ENCODE measurements at regions not wholly inside any gene's neighbourhood (a gene's known extent, or its start where the extent isn't known, plus 50 kb on each side); places are given as distances from the start of the nearest gene placed in this dataset.

- no peak overlapping the region for H3K4me3 ChIP-seq (ENCODE audit: low read depth, low read length)
- no peak for DNase-seq (ENCODE audit: low read depth)
- TF ChIP-seq MYC (IDR thresholded peaks at IDR 0.05; ENCODE audit: low read depth, low read length) (no peak), POLR2A (IDR thresholded peaks at IDR 0.05; ENCODE audit: extremely low read depth, insufficient read length) (no peak), CTCF (IDR thresholded peaks at IDR 0.05; ENCODE audit: low read depth, low read length) (no peak)
- TF ChIP-seq, protein P1, sequence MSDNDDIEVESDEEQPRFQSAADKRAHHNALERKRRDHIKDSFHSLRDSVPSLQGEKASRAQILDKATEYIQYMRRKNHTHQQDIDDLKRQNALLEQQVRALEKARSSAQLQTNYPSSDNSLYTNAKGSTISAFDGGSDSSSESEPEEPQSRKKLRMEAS (IDR thresholded peaks at IDR 0.05; ENCODE audit: low read depth, low read length), result no peak
These were observed 136.0 kb upstream of the ZSWIM2 start for GRCh38 chr2:186984966-186985365.

DNA sequence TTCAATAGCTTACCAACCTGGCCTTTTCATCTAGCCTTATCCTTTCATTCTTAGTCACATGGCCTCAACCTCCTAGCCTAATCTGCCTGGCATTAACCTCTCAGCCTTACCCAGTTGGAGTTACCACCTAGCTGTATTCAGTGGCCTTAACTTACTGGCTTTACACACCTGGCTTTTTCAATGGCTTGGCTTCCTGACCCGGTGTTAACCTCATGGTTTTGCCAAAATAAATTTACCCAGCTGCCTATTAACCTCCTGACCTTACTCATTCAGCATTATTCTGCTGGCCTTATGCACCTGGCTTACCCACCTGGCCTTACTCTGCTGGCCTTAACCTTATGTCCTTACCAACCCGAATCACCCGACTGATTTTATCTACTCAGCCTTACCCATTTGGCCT lies 135.5 kb upstream of the ZSWIM2 start:
- TF ChIP-seq, protein P1 (IDR thresholded peaks at IDR 0.05; ENCODE audit: low read depth, low read length), result no peak
- TF ChIP-seq MYC (IDR thresholded peaks at IDR 0.05; ENCODE audit: low read depth, low read length) (no peak), CTCF (IDR thresholded peaks at IDR 0.05; ENCODE audit: low read depth, low read length) (no peak), POLR2A (IDR thresholded peaks at IDR 0.05; ENCODE audit: extremely low read depth, insufficient read length) (no peak)
- no peak overlapping the region for H3K4me3 ChIP-seq (ENCODE audit: low read depth, low read length)
- no peak for DNase-seq (ENCODE audit: low read depth)

GRCh38 chr2:186980787-186981550 lies 132.0 kb upstream of the ZSWIM2 start:
- DNase-seq (ENCODE audit: low read depth), result no peak
- H3K4me3 ChIP-seq (ENCODE audit: low read depth, low read length), result no peak overlapping the region
- TF ChIP-seq POLR2A (IDR thresholded peaks at IDR 0.05; ENCODE audit: extremely low read depth, insufficient read length) (no peak), MYC (IDR thresholded peaks at IDR 0.05; ENCODE audit: low read depth, low read length) (no peak), CTCF (IDR thresholded peaks at IDR 0.05; ENCODE audit: low read depth, low read length) (no peak)
- TF ChIP-seq, protein P1 (IDR thresholded peaks at IDR 0.05; ENCODE audit: low read depth, low read length), result no peak

- no peak for DNase-seq (ENCODE audit: low read depth)
- H3K4me3 ChIP-seq (ENCODE audit: low read depth, low read length), result no peak overlapping the region
- no peak for TF ChIP-seq MYC (IDR thresholded peaks at IDR 0.05; ENCODE audit: low read depth, low read length)
- TF ChIP-seq, protein P1 (IDR thresholded peaks at IDR 0.05; ENCODE audit: low read depth, low read length), result no peak
- no peak for TF ChIP-seq CTCF (IDR thresholded peaks at IDR 0.05; ENCODE audit: low read depth, low read length)
- no peak for TF ChIP-seq POLR2A (IDR thresholded peaks at IDR 0.05; ENCODE audit: extremely low read depth, insufficient read length)
These were observed 131.1 kb upstream of the ZSWIM2 start for GRCh38 chr2:186980117-186980442.

GRCh38 chr2:186979439-186980116 lies 130.6 kb upstream of the ZSWIM2 start:
- no peak for DNase-seq (ENCODE audit: low read depth)
- TF ChIP-seq POLR2A (IDR thresholded peaks at IDR 0.05; ENCODE audit: extremely low read depth, insufficient read length) (no peak), MYC (IDR thresholded peaks at IDR 0.05; ENCODE audit: low read depth, low read length) (no peak), CTCF (IDR thresholded peaks at IDR 0.05; ENCODE audit: low read depth, low read length) (no peak)
- TF ChIP-seq, protein P1 (IDR thresholded peaks at IDR 0.05; ENCODE audit: low read depth, low read length), result no peak
- no peak overlapping the region for H3K4me3 ChIP-seq (ENCODE audit: low read depth, low read length)

Measured in NB4 (cell line).